Transverse colon (tissue), 4 donors: ENCODE measurements at regions not wholly inside any gene's neighbourhood (a gene's known extent, or its start where the extent isn't known, plus 50 kb on each side); places are given as distances from the start of the nearest gene placed in this dataset.

ENCODE experiments used
- EP300 ChIP-seq: sonication (generic); formaldehyde crosslinking; IDR thresholded peaks from one replicate; pipeline ENCODE4 v1.6.1; 2017; ENCODE audit warnings: antibody characterized with exemption, low read depth
- POLR2A ChIP-seq: fragments of 450-650 bp; IDR thresholded peaks from one replicate; pipeline ENCODE4 v1.6.1; 2016; ENCODE audit warnings: antibody characterized with exemption, mild to moderate bottlenecking, moderate library complexity
- POLR2AphosphoS5 ChIP-seq, 3 donors: sonication (generic); formaldehyde crosslinking; IDR thresholded peaks; one replicate each; pipeline ENCODE4 v1.6.1; 2016; ENCODE audit warnings: antibody characterized with exemption in 3 of 3
- TF ChIP-seq, protein P1 (sequence below), 5 experiments: fragments of 200-600 bp in 3 of 5; fragments of 450-650 bp in 2 of 5; sonication (generic) in 3 of 5; IDR thresholded peaks; 1 replicate in 2 of 5; 2 replicates in 3 of 5; pipeline ENCODE4 v1.5.1; 2016 to 2017; ENCODE audit warnings: antibody characterized with exemption in 5 of 5, inconsistent platforms in 3 of 5, mild to moderate bottlenecking in 2 of 5, moderate library complexity in 1 of 5

DNA sequence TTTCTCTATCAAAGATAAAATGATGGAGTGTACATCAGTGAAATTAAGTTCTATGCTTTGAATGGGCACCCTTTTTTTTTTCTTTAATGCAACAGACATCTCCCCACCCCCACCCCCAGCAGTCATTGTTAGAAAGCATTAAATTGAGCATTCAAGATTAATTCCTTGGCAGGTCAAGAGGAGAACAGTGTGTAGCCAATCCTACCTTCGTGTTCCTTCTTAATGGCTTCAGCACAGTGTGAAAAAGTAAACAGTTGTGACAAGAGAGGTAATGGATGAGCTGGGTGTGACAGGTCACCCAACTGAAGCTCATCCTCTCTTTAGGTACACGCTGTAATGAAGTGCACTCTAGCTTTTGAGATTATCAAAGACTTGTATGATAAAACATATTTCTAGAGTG is 198.5 kb upstream of the RARB start:
- TF ChIP-seq POLR2AphosphoS5 (IDR thresholded peaks at IDR 0.05) (no peak), EP300 (no peak), POLR2A (no peak)
- TF ChIP-seq, protein P1, sequence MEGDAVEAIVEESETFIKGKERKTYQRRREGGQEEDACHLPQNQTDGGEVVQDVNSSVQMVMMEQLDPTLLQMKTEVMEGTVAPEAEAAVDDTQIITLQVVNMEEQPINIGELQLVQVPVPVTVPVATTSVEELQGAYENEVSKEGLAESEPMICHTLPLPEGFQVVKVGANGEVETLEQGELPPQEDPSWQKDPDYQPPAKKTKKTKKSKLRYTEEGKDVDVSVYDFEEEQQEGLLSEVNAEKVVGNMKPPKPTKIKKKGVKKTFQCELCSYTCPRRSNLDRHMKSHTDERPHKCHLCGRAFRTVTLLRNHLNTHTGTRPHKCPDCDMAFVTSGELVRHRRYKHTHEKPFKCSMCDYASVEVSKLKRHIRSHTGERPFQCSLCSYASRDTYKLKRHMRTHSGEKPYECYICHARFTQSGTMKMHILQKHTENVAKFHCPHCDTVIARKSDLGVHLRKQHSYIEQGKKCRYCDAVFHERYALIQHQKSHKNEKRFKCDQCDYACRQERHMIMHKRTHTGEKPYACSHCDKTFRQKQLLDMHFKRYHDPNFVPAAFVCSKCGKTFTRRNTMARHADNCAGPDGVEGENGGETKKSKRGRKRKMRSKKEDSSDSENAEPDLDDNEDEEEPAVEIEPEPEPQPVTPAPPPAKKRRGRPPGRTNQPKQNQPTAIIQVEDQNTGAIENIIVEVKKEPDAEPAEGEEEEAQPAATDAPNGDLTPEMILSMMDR (IDR thresholded peaks at IDR 0.05), result no peak
